Mucosa of rectum (tissue), 2 donors: ENCODE measurements at regions not wholly inside any gene's neighbourhood (a gene's known extent, or its start where the extent isn't known, plus 50 kb on each side); places are given as distances from the start of the nearest gene placed in this dataset.

Experiments
- H3K27ac ChIP-seq, 2 donors: one replicate each; pipeline ENCODE4 v1.7.0; 2013; ENCODE audit warnings: inconsistent platforms in 2 of 2, low read depth in 2 of 2, low read length in 2 of 2
- H3K27me3 ChIP-seq, 2 donors: one replicate each; pipeline ENCODE4 v1.7.0; 2013; ENCODE audit warnings: low read length in 2 of 2; ENCODE audit not compliant: control insufficient read depth in 2 of 2, insufficient read depth in 2 of 2
- H3K36me3 ChIP-seq, 2 donors: one replicate each; pipeline ENCODE4 v1.7.0; 2013; ENCODE audit warnings: low read length in 2 of 2; ENCODE audit not compliant: control insufficient read depth in 2 of 2, insufficient read depth in 2 of 2
- H3K4me1 ChIP-seq, 2 donors: one replicate each; pipeline ENCODE4 v1.7.0; 2013; ENCODE audit warnings: low read length in 2 of 2, mild to moderate bottlenecking in 1 of 2; ENCODE audit not compliant: control insufficient read depth in 2 of 2, insufficient read depth in 2 of 2
- H3K4me3 ChIP-seq, 2 donors: one replicate each; pipeline ENCODE4 v1.7.0; 2013; ENCODE audit warnings: low read length in 2 of 2
- H3K9ac ChIP-seq, 2 donors: one replicate each; pipeline ENCODE4 v1.7.0; 2013; ENCODE audit warnings: low read length in 2 of 2, low read depth in 1 of 2, mild to moderate bottlenecking in 1 of 2
- H3K9me3 ChIP-seq, 2 donors: one replicate each; pipeline ENCODE4 v1.7.0; 2013; ENCODE audit warnings: low read length in 2 of 2; ENCODE audit not compliant: control insufficient read depth in 2 of 2
- donor health status: healthy.
- donor health status: Normal muscosa, but diverticular disease.

DNA sequence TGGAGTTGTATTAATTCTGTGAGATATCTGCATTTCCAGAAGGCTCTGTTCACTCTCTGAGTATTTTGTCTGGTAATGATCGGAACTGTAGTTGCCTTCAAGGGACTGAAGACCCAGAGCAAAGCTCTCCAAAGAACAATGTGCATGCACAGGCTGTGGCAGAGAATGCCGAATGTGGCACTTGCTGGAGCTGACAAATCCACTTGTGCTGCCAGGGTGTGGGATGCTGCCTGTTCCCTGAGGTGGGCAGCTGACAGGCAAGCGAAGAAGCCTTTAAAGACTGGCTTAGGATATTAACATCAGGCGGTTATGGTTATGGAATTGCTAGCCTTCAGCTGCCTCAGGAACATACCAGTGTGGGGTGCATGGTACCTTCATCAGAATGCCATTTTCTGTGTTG lies 419.9 kb upstream of the ATP2B1 start:
- Histone ChIP-seq H3K27ac (no peak overlapping the region), H3K4me3 (no peak overlapping the region), H3K27me3 (no peaks in the 10 kb centered on the region), H3K9me3 (no peaks in the 10 kb centered on the region), H3K4me1 (no peaks in the 10 kb centered on the region), H3K36me3 (no peaks in the 10 kb centered on the region), H3K9ac (no peak overlapping the region)

DNA sequence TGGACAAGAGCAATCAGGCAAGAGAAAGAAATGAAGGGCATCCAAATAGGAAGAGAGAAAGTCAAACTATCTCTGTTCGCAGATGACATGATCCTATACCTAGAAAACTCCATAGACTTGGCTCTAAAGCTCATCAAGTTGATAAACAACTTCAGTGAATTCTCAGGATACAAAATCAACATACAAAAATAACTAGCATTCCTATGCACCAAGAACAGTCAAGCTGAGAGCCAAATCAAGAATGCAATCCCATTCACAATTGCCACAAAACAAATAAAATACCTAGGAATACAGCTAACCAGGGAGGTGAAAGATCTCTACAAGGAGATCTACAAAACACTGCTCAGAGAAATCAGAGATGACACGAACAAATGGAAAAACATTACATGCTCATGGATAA lies 417.5 kb upstream of the ATP2B1 start:
- Histone ChIP-seq H3K4me3 (no peak overlapping the region), H3K36me3 (no peaks in the 10 kb centered on the region), H3K27ac (no peak overlapping the region), H3K9ac (no peak overlapping the region), H3K4me1 (no peaks in the 10 kb centered on the region), H3K9me3 (no peaks in the 10 kb centered on the region), H3K27me3 (no peaks in the 10 kb centered on the region)

DNA sequence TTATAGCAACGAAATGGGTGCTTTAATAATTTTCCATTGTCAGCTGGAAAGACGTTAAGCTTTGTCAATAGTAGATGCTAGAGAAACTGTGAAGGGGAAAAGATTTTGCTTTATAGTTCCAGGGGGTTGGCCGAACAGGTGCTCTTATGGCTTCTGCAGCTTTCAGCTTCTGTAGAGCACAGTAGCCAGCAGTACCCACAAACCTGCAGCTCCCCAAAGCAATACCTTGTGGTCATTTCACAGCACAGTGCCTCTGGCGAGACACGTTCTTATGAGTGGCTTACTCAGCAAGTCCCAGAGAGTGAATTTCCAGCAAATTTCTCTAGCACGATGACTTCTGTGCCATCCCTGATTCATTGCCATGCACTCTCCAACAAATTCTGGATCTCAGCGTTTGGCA lies 416.3 kb upstream of the ATP2B1 start:
- H3K36me3 ChIP-seq = no peaks in the 10 kb centered on the region
- H3K4me3 ChIP-seq = no peak overlapping the region
- peaks cover 4 to 6% of the 10 kb centered on the region in 2 donors for H3K9me3 ChIP-seq
- H3K4me1 ChIP-seq = no peaks in the 10 kb centered on the region
- H3K27me3 ChIP-seq = no peaks in the 10 kb centered on the region
- H3K9ac ChIP-seq = no peak overlapping the region
- no peak overlapping the region for H3K27ac ChIP-seq

- Histone ChIP-seq H3K27me3 (no peaks in the 10 kb centered on the region), H3K36me3 (no peaks in the 10 kb centered on the region), H3K4me1 (no peaks in the 10 kb centered on the region), H3K4me3 (no peak overlapping the region), H3K27ac (no peak overlapping the region), H3K9ac (no peak overlapping the region), H3K9me3 (peaks cover 5 to 10% of the 10 kb centered on the region in 2 donors)
Observed at GRCh38 chr12:90124289-90124688, 415.7 kb upstream of the ATP2B1 start.

- Histone ChIP-seq H3K4me1 (no peaks in the 10 kb centered on the region), H3K4me3 (no peak overlapping the region), H3K27ac (no peak overlapping the region), H3K36me3 (no peaks in the 10 kb centered on the region), H3K27me3 (no peaks in the 10 kb centered on the region), H3K9ac (no peak overlapping the region), H3K9me3 (peaks cover 5 to 10% of the 10 kb centered on the region in 2 donors)
Observed at GRCh38 chr12:90122681-90123080, 414.0 kb upstream of the ATP2B1 start.

- Histone ChIP-seq H3K9ac (no peak overlapping the region), H3K4me1 (no peaks in the 10 kb centered on the region), H3K36me3 (no peaks in the 10 kb centered on the region), H3K9me3 (peaks cover 5 to 10% of the 10 kb centered on the region in 2 donors), H3K27me3 (no peaks in the 10 kb centered on the region), H3K4me3 (no peak overlapping the region), H3K27ac (no peak overlapping the region)
Observed at GRCh38 chr12:90120627-90121026, 412.0 kb upstream of the ATP2B1 start.

DNA sequence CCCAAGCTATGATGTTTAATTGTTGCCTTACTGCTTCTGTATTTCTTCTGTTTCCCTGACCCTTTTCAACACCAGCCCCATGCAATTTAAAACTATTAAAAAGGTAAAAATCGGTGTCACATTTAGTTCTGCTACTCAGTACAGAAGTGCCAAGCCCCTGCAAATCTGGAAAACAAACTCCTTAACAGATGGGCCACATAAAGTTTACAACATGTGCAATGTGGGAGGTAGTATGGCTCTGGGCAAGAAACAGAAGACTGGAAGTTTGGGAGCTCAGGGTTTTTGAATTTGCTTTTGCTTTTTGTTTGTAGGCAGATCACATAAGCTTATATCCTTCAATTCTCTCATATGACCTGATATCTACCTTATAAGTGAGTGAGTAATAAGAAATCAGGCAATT lies 404.0 kb upstream of the ATP2B1 start:
- no peak overlapping the region for H3K27ac ChIP-seq
- H3K9ac ChIP-seq = no peak overlapping the region
- H3K9me3 ChIP-seq = no peaks in the 10 kb centered on the region

DNA sequence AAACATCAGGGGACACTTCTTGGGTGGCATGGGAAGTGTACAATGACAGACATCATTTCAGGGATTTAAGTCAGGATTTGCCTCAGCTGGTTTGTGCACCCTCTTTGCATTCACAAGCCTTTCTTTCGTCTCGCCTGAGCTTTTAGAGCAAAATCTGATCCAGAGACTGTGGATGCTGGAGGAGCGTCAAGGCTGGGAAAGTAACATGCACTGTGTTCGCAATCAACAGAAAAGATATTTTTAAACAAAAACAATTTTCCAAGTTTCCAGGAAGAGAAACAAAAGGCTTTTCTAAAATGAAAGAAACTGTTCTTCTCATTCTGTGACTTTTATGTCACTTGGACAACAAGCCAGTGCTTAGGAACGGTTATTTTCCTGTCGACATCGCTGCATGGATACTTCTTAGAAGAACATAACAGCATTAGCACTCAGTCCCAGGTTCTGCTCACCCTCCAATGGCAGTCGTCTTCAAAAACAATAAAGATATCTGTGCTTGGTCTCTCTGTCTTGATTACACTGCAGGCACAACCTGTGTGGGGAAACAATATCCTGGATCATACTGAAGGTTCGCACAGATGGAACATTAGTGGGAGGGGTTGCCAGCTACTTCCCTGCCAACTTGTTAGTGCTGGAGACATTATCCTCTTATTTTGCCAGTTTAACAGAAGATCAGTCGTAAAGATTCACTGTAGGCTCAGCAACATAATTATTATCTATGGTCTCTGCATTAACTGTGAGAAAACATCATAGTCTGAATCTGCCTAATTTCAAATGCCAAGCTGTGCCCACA lies 403.3 kb upstream of the ATP2B1 start:
- Histone ChIP-seq H3K4me3 (no peak overlapping the region), H3K9me3 (no peaks in the 10 kb centered on the region), H3K9ac (no peak overlapping the region), H3K36me3 (no peaks in the 10 kb centered on the region), H3K4me1 (no peaks in the 10 kb centered on the region), H3K27ac (no peak overlapping the region), H3K27me3 (no peaks in the 10 kb centered on the region)

More for the DNA sequence above, 404.0 kb upstream of the ATP2B1 start:
- no peaks in the 10 kb centered on the region for H3K4me1 ChIP-seq
- H3K4me3 ChIP-seq = no peak overlapping the region
- H3K36me3 ChIP-seq = no peaks in the 10 kb centered on the region
- no peaks in the 10 kb centered on the region for H3K27me3 ChIP-seq

GRCh38 chr12:90106568-90106967 lies 397.9 kb upstream of the ATP2B1 start:
- Histone ChIP-seq H3K4me1 (no peaks in the 10 kb centered on the region), H3K4me3 (no peak overlapping the region), H3K9me3 (no peaks in the 10 kb centered on the region), H3K27me3 (no peaks in the 10 kb centered on the region), H3K9ac (no peak overlapping the region), H3K27ac (no peak overlapping the region), H3K36me3 (no peaks in the 10 kb centered on the region)

DNA sequence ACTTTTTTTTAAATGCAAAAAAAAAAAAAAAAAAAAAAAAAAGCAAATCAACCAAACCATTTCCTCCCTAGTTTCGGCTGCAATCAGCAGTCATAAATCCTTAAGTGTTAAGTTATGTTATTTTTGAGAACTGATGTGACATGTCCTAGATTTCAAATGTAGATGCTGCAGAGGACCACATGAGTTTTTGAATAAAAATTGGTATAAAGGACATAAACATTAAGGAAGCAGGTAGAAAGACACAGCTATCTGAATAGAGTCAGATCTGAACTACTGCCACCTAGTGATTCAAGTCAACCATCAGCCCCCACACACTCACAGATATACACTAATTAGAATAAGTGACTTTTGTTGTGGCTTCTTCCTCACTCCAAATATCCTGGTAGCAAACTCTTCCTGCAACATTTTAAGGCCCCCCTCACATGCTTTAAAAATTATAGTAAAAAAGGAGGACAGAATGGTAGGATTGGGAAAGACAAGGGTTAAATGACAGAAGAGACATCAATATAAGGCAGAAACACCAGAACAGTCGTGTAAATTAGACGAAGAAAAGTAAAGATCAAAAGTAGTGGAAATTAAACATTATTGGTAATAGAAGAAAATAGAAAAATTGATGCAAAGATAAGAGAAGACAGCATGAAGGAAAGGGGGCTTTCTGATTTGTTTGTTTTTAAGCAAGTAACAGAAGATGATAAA lies 394.5 kb upstream of the ATP2B1 start:
- H3K9me3 ChIP-seq = no peaks in the 10 kb centered on the region
- H3K4me3 ChIP-seq = no peak overlapping the region
- H3K27ac ChIP-seq = no peak overlapping the region
- no peaks in the 10 kb centered on the region for H3K36me3 ChIP-seq
- H3K9ac ChIP-seq = no peak overlapping the region
- no peaks in the 10 kb centered on the region for H3K27me3 ChIP-seq
- no peaks in the 10 kb centered on the region for H3K4me1 ChIP-seq
